Right ventricle myocardium superior (tissue), 1 donor: ENCODE measurements at regions not wholly inside any gene's neighbourhood (a gene's known extent, or its start where the extent isn't known, plus 50 kb on each side); places are given as distances from the start of the nearest gene placed in this dataset.

Experiments
- ATAC-seq: fragments of 200-7000 bp; cut with Tn5 transposase; one replicate; pipeline ENCODE4 v1.9.1; 2020; ENCODE audit warnings: mild to moderate bottlenecking; ENCODE audit not compliant: poor library complexity
- DNase-seq: peaks from one replicate; pipeline ENCODE4 v3.0.0-alpha.2; 2020
- intact Hi-C: fragments of 100-400 bp; cut with DNase I; formaldehyde crosslinking; loops from one replicate; pipeline ENCODE4 v1.11.2; 2022
- donor health status: DM: no; HTN: yes; CAD: no; lungs with severe emphysema.

- ATAC-seq (no peak), DNase-seq (no peak)
- intact Hi-C loops = no loop called here
Observed at GRCh38 chr10:35735412-35735811, 93.3 kb upstream of the FZD8 start.

- intact Hi-C loops = no loop called here
- no peak for DNase-seq
Observed at GRCh38 chr10:35731828-35732227, 89.7 kb upstream of the FZD8 start.

GRCh38 chr10:35728341-35728740, 86.2 kb upstream of the FZD8 start:
- DNase-seq (no peak), ATAC-seq (no peak)
- intact Hi-C loops = no loop called here

More at GRCh38 chr10:35731828-35732227, 89.7 kb upstream of the FZD8 start:
- no peak for ATAC-seq

GRCh38 chr10:35726846-35727245, 84.8 kb upstream of the FZD8 start:
- ATAC-seq = no peak
- intact Hi-C loops = no loop called here
- DNase-seq = no peak

- intact Hi-C loops = no loop called here
- ATAC-seq = no peak
- no peak for DNase-seq
Observed at GRCh38 chr10:35723992-35724391, 81.9 kb upstream of the FZD8 start.

GRCh38 chr10:35723059-35723458, 81.0 kb upstream of the FZD8 start:
- intact Hi-C loops = no loop called here
- ATAC-seq = no peak
- DNase-seq = no peak

- ATAC-seq = no peak
- intact Hi-C loops = no loop called here
- DNase-seq = no peak
Observed at GRCh38 chr10:35722636-35723035, 80.5 kb upstream of the FZD8 start.

- ATAC-seq = no peak
- DNase-seq = no peak
- intact Hi-C loops = no loop called here
Observed at GRCh38 chr10:35722226-35722625, 80.1 kb upstream of the FZD8 start.

GRCh38 chr10:35720366-35720765, 78.3 kb upstream of the FZD8 start:
- ATAC-seq (no peak), DNase-seq (no peak)
- intact Hi-C loops = no loop called here

GRCh38 chr10:35716776-35717175, 74.7 kb upstream of the FZD8 start:
- ATAC-seq = no peak
- intact Hi-C loops = no loop called here
- DNase-seq = no peak

- DNase-seq (no peak), ATAC-seq (no peak)
- intact Hi-C loops = no loop called here
Observed at GRCh38 chr10:35712486-35712885, 70.4 kb upstream of the FZD8 start.

GRCh38 chr10:35711615-35712411, 69.7 kb upstream of the FZD8 start:
- ATAC-seq (no peak), DNase-seq (no peak)
- intact Hi-C loops = no loop called here

GRCh38 chr10:35707642-35708425, 65.7 kb upstream of the FZD8 start:
- ATAC-seq (no peak), DNase-seq (no peak)
- intact Hi-C loops = no loop called here

- no peak for ATAC-seq
- no peak for DNase-seq
- intact Hi-C loops = no loop called here
Observed at GRCh38 chr10:35706959-35707358, 64.9 kb upstream of the FZD8 start.

- no peak for DNase-seq
- intact Hi-C loops = no loop called here
- no peak for ATAC-seq
Observed at GRCh38 chr10:35705671-35706070, 63.6 kb upstream of the FZD8 start.

GRCh38 chr10:35705051-35705450, 63.0 kb upstream of the FZD8 start:
- intact Hi-C loops = no loop called here
- DNase-seq (no peak), ATAC-seq (no peak)

GRCh38 chr10:35704401-35704800, 62.3 kb upstream of the FZD8 start:
- ATAC-seq (no peak), DNase-seq (no peak)
- intact Hi-C loops = no loop called here

- ATAC-seq (no peak), DNase-seq (no peak)
- intact Hi-C loops = no loop called here
Observed at GRCh38 chr10:35700487-35700882, 58.4 kb upstream of the FZD8 start.

- intact Hi-C loops = no loop called here
- DNase-seq = no peak
- no peak for ATAC-seq
Observed at GRCh38 chr10:35699848-35700486, 57.9 kb upstream of the FZD8 start.
